ENCODE measurements at regions not wholly inside any gene's neighbourhood (a gene's known extent, or its start where the extent isn't known, plus 50 kb on each side); places are given as distances from the start of the nearest gene placed in this dataset.

DNA sequence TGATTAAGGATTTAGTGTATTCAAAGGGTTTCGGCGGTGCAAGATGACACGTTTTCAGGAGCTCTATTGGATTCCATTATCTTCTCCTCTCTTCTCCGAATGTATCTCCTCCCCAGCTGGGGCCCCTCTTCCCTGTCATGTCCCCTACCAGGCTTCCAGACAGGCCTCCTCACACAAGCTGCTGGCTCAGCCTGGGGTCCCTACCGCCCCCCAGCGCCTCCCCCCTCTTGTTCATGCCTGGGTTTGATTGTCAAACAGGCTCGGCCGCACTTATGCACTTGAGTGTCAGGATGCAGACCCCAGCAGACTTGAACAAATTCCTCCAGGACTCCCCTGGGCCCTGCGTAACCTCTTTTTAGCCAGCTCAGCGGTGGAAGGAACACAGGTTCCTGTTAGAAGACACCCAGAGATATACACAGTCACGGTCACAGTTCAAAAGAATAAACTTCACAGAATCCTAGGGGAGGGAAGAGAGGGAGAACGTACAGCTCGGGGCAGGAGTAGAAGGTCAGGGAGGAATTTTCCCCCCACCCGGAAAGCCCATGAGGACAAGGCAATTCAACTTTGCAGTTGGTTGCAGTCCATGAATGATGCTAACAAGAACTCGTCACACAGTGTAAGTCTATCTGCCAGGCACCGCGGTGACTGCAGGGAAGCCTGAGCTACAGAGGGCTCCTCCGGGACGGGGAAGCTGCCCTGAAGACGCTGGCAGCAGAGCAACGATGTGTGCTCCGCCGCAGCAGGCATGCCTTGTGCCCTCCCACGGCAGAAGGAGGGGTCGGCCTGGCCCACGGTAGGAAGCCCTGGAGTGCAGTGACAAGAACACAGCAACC lies 560.0 kb downstream of the BNC2 start:
- DNase-seq, result no peak

DNA sequence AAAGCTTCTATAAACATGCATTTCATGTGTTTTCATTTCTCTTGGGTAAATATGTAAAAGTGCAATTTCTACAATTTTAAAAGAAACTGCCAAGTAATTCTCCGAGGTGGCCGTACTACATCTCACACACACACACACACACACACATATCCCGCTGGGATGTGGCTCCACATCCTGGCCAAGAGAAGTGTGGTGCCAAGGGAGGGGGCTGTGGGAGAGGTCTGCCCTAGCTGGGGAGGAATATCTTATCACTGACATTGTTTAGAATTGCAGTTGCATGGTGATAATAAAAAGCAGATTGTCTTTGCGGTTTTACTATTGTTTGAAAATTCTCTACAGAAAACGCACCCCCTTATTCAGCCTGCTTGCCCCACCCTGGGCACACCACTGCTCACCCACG lies 558.4 kb downstream of the BNC2 start:
- no peak for DNase-seq

DNA sequence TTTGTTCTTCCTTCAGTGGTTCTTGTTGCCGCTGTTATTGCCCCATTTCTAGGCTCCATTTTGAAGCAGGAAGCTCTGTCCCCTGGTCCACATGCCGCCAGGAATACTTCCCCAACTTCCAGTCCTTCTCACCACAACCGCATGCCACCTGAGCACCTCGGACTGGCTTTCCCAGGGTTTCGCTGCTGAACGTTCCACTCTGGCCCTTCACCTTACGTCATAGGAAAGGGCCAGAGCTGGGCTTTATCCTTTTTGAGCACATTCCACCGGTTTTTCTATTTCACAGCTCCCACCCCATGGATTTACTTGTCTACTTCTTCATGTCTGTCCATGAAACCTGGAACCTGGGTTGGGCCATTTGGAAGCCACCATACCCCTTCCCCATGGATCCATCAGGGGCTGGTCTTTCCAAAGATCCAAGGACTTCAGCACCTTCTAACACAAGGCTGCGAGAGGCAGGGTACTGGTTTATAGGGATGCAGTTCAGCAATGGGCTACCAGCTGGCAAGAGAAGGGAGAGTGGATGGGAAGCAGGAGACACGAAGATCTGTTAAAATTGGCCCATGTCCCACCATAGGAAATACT lies 557.4 kb downstream of the BNC2 start:
- no peak for DNase-seq

DNA sequence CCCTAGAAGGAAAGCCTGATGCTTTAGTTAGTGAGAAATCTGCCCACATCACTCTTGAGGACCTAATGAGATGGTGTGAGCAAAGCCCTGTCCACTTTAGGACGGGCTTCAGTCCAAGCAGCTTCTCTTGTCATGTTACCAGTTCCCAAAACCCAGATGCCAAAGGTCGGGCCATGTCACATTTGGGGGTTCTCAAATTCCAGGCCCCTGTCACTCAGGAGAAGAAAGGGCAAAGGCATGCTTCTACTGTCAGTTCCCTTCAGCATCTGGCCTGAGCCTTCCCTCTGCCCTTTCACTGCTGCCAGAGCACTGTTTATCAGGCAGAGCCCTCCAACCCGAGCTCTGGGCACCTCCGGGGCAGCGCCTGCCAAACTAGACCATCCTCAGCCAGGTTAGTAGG lies 556.0 kb downstream of the BNC2 start:
- no peak for DNase-seq

DNA sequence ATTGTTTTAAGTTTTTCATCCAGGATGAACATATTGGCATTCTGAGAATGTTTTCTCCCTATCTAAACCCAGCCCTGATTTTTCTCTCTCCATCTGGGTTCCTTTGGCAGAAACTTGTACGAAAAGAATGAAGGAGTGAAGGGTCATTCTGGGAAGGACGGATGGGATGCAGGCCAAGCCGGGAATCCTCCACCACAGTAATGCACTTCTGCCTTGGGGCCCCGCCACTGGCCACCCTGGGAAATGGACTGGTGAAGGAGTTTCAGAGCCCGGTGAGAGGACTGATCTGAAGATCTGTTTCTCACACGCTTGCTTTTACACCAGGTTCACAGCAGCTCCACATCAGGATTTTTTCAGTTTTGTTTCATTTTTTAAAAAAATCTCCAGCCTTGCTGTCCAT lies 554.8 kb downstream of the BNC2 start:
- no peak for DNase-seq

- DNase-seq, result no peak
Observed at GRCh38 chr9:16316456-16316855, 554.0 kb downstream of the BNC2 start.

DNA sequence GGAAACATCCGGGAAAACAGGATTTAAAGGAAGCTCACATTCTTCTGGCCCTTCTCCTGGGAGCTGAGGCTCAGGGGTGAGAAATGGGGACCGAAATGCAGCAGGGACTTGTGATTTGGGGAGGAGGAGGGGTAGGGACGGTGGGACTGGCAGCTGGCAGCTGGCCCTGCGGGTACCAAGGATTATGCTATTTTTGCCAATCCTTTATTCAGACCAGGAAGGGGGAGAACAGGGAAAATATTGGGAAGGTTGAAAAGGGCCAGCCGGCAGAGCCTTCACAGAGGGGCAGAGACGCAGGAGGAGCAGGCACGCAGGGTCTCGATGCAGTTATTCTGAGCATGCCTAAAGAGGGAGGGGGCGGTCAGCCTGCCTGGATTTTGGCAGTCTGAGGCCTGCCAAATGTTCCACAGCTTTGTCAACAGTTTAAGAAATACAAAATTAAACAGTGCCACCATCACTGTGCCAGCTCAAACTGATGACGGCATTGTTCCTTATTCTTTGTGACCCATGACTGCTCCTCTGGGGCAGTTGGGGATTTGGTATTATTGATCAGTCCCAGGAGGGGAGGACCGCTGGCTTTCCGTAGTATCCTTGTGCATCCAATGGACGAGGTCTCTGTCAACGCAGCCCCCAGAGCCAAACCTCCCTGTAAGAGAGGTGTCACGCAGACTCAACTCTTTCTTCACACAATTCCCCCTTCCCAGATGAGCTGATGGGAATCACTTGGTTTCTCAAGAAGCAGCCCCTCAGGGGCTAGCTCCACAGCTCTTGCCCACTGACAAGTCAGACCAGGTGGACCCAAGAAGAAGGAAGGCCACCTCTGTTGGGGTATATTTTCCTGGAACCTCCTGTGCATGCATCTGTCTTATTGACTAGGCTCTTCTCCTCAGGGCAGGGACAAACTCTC lies 553.3 kb downstream of the BNC2 start:
- no peak for DNase-seq

GRCh38 chr9:16318516-16319060 lies 551.9 kb downstream of the BNC2 start:
- no peak for DNase-seq

DNA sequence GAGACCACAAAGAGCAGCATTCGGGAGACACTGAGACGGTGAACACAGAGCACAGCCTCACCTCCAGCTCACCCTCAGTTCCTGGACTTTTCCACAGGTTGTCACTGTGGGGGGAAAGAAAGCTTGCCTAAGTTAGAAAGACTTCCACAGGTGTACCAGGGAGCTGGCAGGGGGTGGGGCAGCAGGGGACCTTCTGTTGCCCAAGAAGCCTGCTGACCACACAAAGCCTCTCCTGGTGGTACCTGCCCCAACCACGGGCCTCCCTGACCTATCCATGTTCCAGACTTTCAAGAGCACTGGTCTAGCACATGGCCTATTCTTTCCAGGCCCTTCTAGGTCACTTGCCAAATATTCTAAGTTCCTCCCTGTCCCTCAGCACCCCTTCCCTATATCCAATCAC lies 550.8 kb downstream of the BNC2 start:
- no peak for DNase-seq

GRCh38 chr9:16320338-16320902 lies 550.0 kb downstream of the BNC2 start:
- DNase-seq, result no peak

- no peak for DNase-seq
Observed at GRCh38 chr9:16321461-16322119, 548.9 kb downstream of the BNC2 start.

DNA sequence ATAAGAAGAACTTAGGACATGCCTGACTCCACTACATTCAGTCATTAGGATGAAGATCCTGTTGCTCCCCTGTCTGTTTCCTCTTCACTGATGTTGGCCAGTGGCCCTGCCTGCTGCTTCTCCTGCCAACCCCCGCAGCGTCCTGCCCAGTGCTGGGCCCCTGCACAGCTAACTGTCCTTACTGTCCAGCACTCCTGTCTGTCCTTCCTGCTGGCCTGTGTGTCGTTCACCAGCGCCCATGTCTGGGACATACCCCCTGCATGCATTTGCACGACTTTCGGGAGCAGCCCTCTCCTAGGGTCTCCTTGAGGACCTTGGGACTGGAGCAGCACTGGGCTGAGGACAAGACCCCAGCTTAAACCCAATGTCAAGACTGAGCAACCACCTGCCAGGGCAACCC lies 547.6 kb downstream of the BNC2 start:
- no peak for DNase-seq

DNA sequence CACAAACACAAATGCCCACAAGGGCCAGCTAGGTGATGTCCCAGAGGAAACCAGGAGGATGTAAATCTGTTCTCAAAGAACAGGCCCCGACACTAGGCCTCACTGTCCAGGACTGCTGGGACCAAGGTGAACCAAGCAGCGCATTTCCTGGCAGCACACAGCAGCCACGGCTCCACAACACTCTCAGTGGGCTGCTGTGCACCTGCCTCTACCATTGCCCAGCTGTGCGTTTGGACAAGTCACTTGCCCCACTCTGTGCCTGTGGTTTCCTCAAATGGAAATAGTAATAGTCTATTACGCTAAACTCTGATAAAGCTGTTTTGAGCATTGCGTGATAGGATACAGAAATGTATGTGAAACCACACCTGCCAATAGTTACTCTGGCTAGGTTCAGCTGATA lies 544.5 kb downstream of the BNC2 start:
- no peak for DNase-seq

GRCh38 chr9:16328349-16328748 lies 542.1 kb downstream of the BNC2 start:
- DNase-seq, result no peak

DNA sequence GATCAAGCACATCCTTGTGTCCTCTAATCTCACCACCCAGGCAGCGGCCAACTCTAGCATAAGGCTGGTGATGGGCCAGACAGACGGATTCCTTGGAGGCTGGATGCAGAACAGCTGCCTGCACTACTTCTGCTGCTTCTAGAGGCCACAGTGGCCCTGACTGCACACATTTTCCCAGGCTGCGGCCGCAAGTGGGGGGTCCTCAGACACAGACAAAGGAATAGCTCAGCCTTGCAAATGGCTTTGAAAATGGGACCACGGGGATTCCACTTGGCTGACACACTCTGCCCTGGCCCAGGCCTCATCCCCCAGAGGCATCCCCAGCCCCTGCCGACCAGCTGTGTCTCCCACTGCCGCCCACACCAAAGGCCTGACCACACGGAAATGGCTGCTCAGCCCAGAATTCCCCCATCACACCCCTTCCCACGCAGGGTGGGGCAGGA lies 540.8 kb downstream of the BNC2 start:
- DNase-seq, result no peak

- DNase-seq, result no peak
Observed at GRCh38 chr9:16331031-16331430, 539.4 kb downstream of the BNC2 start.

DNA sequence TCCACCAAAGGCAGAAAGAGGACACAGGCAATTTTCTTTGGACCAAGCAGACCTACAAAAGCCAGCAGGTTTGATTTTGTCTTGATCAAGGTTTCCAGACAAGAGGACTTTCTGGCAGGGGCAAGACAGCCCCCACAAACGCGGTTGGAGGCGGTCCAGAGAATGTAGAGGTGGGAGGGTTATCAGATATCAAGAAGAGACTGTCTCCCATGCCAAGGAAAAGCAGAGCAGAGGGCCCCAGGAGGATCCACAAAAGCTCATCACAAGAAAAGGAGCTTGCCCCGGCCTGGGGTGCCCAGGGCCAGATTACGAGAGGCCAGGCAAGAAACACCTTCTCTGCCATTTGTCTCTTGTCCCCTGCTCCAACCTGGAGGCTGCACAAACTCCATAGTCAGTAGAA lies 538.9 kb downstream of the BNC2 start:
- no peak for DNase-seq

DNA sequence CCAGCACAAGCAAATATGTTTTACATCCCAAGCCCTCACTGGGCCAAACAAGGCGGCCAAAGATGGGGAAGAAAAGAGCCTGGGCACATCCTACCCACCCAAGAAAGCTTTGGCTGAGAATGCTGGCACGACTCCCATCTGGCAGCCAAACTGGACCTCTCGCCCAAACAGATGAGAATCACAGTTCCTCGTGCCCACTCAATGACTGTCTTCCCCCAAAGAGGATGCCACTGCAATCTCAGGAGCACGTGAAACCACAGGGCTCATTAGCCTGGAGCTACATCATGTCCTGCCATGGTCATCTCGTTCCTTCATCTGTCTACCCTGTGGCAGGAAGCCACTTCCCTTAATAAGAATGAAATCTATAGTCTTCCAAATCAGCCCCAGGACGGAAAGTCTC lies 536.8 kb downstream of the BNC2 start:
- no peak for DNase-seq

GRCh38 chr9:16335788-16336580 lies 534.5 kb downstream of the BNC2 start:
- no peak for DNase-seq

GRCh38 chr9:16336833-16337232 lies 533.6 kb downstream of the BNC2 start:
- no peak for DNase-seq

Data from renal pelvis (tissue), 1 donor.